ENCODE measurements at regions not wholly inside any gene's neighbourhood (a gene's known extent, or its start where the extent isn't known, plus 50 kb on each side); places are given as distances from the start of the nearest gene placed in this dataset.

DNA sequence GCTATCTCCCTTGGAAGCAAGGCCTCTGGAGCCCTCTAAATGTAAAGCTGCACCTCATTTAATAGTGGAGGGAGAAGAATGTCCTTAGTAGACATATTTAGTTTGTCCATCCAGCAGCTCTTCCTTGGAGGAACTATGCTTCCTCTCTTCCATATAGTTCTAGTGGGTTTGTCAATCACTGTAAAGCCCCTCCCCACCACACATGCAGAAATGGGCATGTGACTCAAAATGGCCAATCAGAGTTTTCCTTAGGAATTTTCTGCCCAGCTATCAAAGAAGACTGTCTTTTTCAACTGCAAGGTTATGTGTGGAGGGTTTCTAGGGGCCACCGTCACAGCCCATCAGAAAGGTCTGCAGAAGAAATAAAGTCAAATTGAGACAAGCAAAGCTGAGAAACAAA is 175.5 kb downstream of the MIS18A start:
- TF ChIP-seq, protein P1, sequence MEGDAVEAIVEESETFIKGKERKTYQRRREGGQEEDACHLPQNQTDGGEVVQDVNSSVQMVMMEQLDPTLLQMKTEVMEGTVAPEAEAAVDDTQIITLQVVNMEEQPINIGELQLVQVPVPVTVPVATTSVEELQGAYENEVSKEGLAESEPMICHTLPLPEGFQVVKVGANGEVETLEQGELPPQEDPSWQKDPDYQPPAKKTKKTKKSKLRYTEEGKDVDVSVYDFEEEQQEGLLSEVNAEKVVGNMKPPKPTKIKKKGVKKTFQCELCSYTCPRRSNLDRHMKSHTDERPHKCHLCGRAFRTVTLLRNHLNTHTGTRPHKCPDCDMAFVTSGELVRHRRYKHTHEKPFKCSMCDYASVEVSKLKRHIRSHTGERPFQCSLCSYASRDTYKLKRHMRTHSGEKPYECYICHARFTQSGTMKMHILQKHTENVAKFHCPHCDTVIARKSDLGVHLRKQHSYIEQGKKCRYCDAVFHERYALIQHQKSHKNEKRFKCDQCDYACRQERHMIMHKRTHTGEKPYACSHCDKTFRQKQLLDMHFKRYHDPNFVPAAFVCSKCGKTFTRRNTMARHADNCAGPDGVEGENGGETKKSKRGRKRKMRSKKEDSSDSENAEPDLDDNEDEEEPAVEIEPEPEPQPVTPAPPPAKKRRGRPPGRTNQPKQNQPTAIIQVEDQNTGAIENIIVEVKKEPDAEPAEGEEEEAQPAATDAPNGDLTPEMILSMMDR (IDR thresholded peaks at IDR 0.05; ENCODE audit: insufficient read depth, low read depth, low read length), result no peak
- TF ChIP-seq EZH2 (IDR thresholded peaks at IDR 0.05; ENCODE audit: insufficient read depth, low read length), result no peak
